Ascending aorta (tissue), 2 donors: ENCODE measurements at regions not wholly inside any gene's neighbourhood (a gene's known extent, or its start where the extent isn't known, plus 50 kb on each side); places are given as distances from the start of the nearest gene placed in this dataset.
"Not testable (repeated sequence)": the region's sequence is repeated elsewhere in the genome, so short reads cannot be mapped to it uniquely, and the experiment has no call there.

ENCODE experiments used
- DNase-seq, 2 donors: peaks; one replicate each; pipeline ENCODE4 v3.0.0-alpha.2; 2019; ENCODE audit warnings: low spot score in 2 of 2
- H3K27ac ChIP-seq, 2 donors: fragments of 200-600 bp; sonication (generic); one replicate each; pipeline ENCODE4 v1.5.1; 2016 to 2017; ENCODE audit warnings: mild to moderate bottlenecking in 1 of 2
- H3K27me3 ChIP-seq: fragments of 200-600 bp; sonication (generic); one replicate; pipeline ENCODE4 v1.5.1; 2017
- H3K36me3 ChIP-seq, 2 donors: fragments of 200-600 bp; sonication (generic); one replicate each; pipeline ENCODE4 v1.5.1; 2016
- H3K4me1 ChIP-seq, 2 donors: fragments of 200-600 bp; sonication (generic); one replicate each; pipeline ENCODE4 v1.5.1; 2016 to 2017; ENCODE audit warnings: mild to moderate bottlenecking in 1 of 2
- H3K4me3 ChIP-seq, 2 donors: fragments of 200-600 bp; sonication (generic); one replicate each; pipeline ENCODE4 v1.5.1; 2016 to 2017; ENCODE audit warnings: mild to moderate bottlenecking in 1 of 2
- H3K9me3 ChIP-seq, 2 donors: fragments of 200-600 bp; sonication (generic); one replicate each; pipeline ENCODE4 v1.5.1; 2016
- CTCF ChIP-seq, 3 experiments: fragments of 200-600 bp in 2 of 3; fragments of 450-650 bp in 1 of 3; sonication (generic) in 2 of 3; IDR thresholded peaks; one replicate each; pipeline ENCODE4 v1.5.1; 2016 to 2019; ENCODE audit warnings: antibody characterized with exemption in 3 of 3, mild to moderate bottlenecking in 1 of 3, moderate library complexity in 1 of 3
- intact Hi-C: fragments of 100-400 bp; cut with DNase I; formaldehyde crosslinking; loops from one replicate; pipeline ENCODE4 v1.15.1; 2023

- no peak for DNase-seq
- Histone ChIP-seq H3K27me3 (no peaks in the 10 kb centered on the region), H3K36me3 (no peaks in the 10 kb centered on the region), H3K27ac (no peak overlapping the region), H3K4me3 (no peak overlapping the region), H3K9me3 (no peaks in the 10 kb centered on the region), H3K4me1 (no peaks in the 10 kb centered on the region)
- no peak for TF ChIP-seq CTCF (IDR thresholded peaks at IDR 0.05)
- intact Hi-C loops: no loop called here
These were observed 868.0 kb downstream of the FAT4 start for GRCh38 chr4:126182786-126183185.

GRCh38 chr4:126183206-126183605 is 868.5 kb downstream of the FAT4 start:
- Histone ChIP-seq H3K9me3 (no peaks in the 10 kb centered on the region), H3K27me3 (no peaks in the 10 kb centered on the region), H3K4me3 (no peak overlapping the region), H3K4me1 (no peaks in the 10 kb centered on the region), H3K36me3 (no peaks in the 10 kb centered on the region), H3K27ac (no peak overlapping the region)
- intact Hi-C loops: no loop called here
- no peak for TF ChIP-seq CTCF (IDR thresholded peaks at IDR 0.05)
- DNase-seq: no peak

GRCh38 chr4:126191536-126191935 is 876.8 kb downstream of the FAT4 start:
- no peaks in the 10 kb centered on the region for H3K36me3 ChIP-seq
- no peak overlapping the region for H3K27ac ChIP-seq
- no peak for DNase-seq
- H3K4me3 ChIP-seq: no peak overlapping the region
- no peak for TF ChIP-seq CTCF (IDR thresholded peaks at IDR 0.05)
- H3K9me3 ChIP-seq: no peaks in the 10 kb centered on the region
- intact Hi-C loops: no loop called here
- no peaks in the 10 kb centered on the region for H3K4me1 ChIP-seq
- no peaks in the 10 kb centered on the region for H3K27me3 ChIP-seq

GRCh38 chr4:126192506-126192905 is 877.8 kb downstream of the FAT4 start:
- Histone ChIP-seq H3K27me3 (no peaks in the 10 kb centered on the region), H3K4me1 (no peaks in the 10 kb centered on the region), H3K9me3 (no peaks in the 10 kb centered on the region), H3K36me3 (no peaks in the 10 kb centered on the region), H3K4me3 (no peak overlapping the region), H3K27ac (no peak overlapping the region)
- intact Hi-C loops: no loop called here
- no peak for DNase-seq
- no peak for TF ChIP-seq CTCF (IDR thresholded peaks at IDR 0.05)

GRCh38 chr4:126201251-126202138 is 886.7 kb downstream of the FAT4 start:
- H3K9me3 ChIP-seq, H3K36me3 ChIP-seq, H3K27ac ChIP-seq, H3K4me3 ChIP-seq, H3K4me1 ChIP-seq, DNase-seq, H3K27me3 ChIP-seq, intact Hi-C loops: not testable (repeated sequence)

GRCh38 chr4:126202226-126202625 is 887.5 kb downstream of the FAT4 start:
- no peaks in the 10 kb centered on the region for H3K27me3 ChIP-seq
- no peaks in the 10 kb centered on the region for H3K9me3 ChIP-seq
- intact Hi-C loops: no loop called here
- no peaks in the 10 kb centered on the region for H3K4me1 ChIP-seq
- no peak overlapping the region for H3K4me3 ChIP-seq
- TF ChIP-seq CTCF (IDR thresholded peaks at IDR 0.05): no peak
- no peak overlapping the region for H3K27ac ChIP-seq
- no peaks in the 10 kb centered on the region for H3K36me3 ChIP-seq
- DNase-seq: no peak
